Tongue (tissue), 1 donor: ENCODE measurements at regions not wholly inside any gene's neighbourhood (a gene's known extent, or its start where the extent isn't known, plus 50 kb on each side); places are given as distances from the start of the nearest gene placed in this dataset.
"Not testable (repeated sequence)": the region's sequence is repeated elsewhere in the genome, so short reads cannot be mapped to it uniquely, and the experiment has no call there.

Experiments
- DNase-seq: peaks from one replicate; pipeline ENCODE4 v3.0.0-alpha.2; 2015

DNA sequence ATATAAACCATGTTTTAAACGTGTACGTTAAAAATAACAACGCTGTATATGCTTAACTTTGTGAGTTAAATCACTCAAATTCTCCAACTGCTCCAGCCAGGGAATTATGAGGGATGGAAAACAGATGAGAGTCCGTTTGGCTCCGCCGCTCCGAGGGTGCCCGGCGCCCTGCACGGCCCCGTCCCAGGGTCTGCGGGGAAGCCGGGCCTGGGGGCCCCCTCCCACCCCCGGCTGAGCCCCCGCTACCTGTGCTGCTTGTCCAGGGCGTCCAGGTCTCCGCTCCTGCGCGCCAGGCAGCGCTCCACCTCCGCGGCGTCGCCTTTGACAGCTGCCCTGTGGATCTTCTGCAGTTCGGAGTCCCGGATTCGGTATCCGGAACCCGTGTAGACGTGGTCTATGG, 415.5 kb downstream of the FOXD4L4 start:
- not testable (repeated sequence) for DNase-seq

DNA sequence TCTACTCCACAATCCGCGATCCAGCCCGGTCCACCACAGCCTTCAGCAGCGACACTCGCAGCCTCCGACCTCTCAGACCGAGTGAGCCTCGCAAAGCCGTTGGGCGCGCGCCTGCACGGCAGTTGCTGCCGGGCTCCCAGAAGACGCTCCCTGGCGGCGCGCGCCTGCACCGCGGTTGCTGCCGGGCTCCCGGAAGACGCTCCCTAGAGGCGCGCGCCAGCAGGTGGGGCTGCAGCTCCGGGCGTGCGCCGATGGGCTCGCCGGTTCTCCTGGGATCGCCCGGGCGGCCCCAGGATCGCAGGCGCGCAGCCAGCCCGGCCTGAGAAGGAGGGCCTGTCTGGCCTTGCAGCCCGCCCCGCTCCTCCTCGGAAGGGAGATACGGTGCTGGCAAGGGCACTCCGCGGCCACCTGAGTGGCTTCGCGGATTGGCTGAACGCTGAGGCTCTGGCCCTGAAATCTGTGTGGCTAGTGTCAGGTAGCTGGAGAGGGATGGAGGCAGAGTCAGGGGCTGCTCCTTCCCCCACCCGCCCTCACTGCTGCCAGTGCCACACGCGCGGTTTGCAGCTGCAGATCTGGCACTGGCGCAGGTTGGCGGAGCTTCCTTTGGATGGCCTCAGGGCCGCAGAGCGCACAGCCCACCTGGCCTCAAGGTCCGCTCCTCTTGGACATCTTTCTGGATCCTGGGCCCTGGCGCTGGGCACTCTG, 416.2 kb downstream of the FOXD4L4 start:
- peak; percentile 58 for DNase-seq

- not testable (repeated sequence) for DNase-seq
These were observed 417.2 kb downstream of the FOXD4L4 start for GRCh38 chr9:66153971-66154691.

GRCh38 chr9:66182316-66182715, 445.4 kb downstream of the FOXD4L4 start:
- not testable (repeated sequence) for DNase-seq

DNA sequence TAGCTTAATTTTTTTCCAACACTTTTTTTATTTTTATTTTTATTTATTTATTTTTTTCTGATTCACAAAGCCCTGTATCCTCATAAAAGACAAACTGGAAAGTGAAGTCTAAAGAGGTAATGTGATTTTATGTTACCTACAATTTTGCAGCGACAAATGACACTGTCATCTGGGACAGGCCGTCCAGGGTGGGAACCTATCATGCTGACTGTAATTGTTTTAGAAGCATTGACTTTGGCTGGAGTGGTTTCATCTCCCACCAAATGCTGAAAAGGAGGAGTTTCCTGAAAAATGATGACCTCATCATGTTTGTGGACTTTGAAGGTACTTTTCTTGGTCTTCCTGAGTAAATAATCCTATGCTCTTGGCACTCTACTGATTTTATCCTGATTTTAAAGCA, 446.7 kb downstream of the FOXD4L4 start:
- not testable (repeated sequence) for DNase-seq

- peak; percentile 6 for DNase-seq
These were observed 460.3 kb downstream of the FOXD4L4 start for GRCh38 chr9:66197199-66197598.

DNA sequence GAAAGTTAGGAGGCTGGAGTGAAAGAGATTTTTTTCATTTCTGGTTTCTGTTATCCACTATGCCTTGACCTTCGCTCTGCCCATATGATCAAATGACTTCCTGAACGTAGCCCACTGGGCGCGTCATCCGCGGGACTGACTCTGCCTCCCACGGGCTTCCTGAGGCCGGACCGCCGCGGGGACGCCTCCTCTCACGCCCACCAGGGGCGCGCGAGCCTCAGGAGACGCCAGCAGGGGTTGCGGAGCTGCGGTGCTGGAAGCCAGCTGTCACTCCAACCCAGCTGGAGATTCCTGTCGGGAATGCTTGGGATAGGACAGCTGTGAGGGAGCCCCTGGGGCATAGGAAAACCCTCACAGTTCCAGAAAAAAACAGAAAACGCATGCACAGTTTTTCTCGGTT, 461.5 kb downstream of the FOXD4L4 start:
- not testable (repeated sequence) for DNase-seq

- DNase-seq = not testable (repeated sequence)
These were observed 469.7 kb downstream of the FOXD4L4 start for GRCh38 chr9:66206617-66207016.

- DNase-seq = not testable (repeated sequence)
These were observed 471.0 kb downstream of the FOXD4L4 start for GRCh38 chr9:66207914-66208313.

- not testable (repeated sequence) for DNase-seq
These were observed 507.8 kb downstream of the FOXD4L4 start for GRCh38 chr9:66244763-66245162.

DNA sequence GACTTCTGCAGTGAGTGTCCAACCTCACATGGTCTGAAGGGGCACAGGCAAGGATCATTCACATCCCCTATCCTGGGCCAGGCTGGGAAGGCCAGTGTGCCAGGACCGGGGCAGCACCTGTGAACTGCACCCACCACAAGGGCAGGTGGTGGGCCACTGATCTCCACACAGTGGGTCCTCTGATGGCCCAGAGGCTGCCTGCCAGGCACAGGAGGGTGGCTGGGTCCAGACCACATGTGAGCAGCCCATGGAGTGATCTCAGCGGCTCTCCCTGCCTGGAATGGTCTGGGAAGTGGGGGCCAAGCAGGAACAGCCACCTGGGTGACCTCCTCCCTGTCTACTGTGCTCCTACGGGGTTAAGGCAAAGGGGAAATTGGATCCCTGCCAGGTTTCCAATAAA, 508.5 kb downstream of the FOXD4L4 start:
- not testable (repeated sequence) for DNase-seq

DNA sequence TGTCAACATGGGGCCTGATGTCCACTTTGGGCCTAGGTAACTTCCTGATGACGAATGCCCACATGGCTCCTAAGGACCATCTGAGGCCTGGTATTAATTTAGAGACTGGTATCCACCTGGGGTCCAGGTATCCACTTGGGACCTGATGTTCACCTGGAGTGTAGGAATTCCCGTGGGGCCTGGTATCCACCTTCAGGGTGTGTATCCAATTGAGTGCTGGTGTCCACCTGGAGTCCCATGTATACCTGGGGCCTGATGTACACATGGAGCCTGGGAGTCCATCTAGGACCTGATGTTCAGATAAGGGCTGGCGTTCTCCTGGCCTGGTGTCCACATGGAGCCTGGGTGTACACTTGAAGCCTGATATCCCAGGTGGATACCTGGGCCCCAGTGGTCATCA, 520.6 kb downstream of the FOXD4L4 start:
- not testable (repeated sequence) for DNase-seq

DNA sequence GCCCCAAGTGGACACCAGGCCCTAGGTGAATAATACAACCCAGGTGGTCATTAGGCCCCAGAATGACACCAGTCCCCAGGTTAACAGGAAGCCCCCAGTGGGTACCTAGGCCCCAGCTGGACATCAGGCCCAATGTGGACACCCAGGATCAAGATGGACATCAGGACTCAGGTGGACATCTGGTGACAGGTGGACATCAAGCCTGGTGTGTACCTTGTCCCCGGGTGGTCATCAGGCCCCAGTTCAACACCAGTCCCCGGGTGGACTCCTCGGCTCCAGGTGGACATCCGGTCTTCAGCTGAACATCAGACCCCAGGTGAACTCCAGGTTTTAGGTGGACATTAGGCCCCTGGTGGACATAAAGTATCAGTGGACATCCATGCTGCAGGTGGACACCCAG, 524.6 kb downstream of the FOXD4L4 start:
- not testable (repeated sequence) for DNase-seq

DNA sequence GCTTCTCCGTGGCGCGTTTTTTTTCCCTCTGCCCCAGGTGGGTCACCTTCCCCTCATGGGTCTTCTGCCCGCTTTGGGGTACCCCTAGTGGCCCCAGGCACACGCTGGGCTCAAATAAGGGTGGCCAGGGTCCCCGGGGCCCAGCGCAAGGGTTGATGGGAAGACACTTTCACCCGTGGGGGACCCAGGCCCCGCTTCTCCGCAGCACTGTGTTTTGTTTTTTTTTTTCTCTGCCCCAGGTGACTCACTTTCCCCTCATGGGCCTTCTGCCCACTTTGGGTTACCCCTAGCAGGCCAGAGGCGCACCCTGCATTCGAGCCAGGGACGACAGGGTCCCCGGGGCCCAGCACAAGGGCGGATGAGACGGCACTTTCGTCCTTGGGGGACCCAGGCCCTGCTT, 526.7 kb downstream of the FOXD4L4 start:
- not testable (repeated sequence) for DNase-seq

DNA sequence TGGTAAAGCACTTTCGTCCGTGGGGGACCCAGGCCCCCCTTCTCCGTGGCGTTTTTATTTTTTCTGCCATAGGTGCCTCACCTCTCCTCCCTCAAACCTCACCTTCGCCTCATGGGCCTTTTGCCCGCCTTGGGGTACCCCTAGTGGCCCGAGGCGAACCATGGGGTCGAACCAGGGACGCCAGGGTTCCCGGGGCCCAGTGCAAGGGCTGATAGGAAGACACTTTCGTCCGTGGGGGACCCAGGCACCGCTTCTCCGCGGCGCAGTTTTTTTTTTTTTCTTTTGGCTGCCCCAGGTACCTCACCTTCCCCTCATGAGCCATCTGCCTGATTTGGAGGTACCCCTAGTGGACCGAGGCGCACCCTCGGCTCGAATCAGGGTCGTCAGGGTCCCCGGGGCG, 527.8 kb downstream of the FOXD4L4 start:
- DNase-seq = not testable (repeated sequence)

GRCh38 chr9:66266202-66266601, 529.3 kb downstream of the FOXD4L4 start:
- not testable (repeated sequence) for DNase-seq

DNA sequence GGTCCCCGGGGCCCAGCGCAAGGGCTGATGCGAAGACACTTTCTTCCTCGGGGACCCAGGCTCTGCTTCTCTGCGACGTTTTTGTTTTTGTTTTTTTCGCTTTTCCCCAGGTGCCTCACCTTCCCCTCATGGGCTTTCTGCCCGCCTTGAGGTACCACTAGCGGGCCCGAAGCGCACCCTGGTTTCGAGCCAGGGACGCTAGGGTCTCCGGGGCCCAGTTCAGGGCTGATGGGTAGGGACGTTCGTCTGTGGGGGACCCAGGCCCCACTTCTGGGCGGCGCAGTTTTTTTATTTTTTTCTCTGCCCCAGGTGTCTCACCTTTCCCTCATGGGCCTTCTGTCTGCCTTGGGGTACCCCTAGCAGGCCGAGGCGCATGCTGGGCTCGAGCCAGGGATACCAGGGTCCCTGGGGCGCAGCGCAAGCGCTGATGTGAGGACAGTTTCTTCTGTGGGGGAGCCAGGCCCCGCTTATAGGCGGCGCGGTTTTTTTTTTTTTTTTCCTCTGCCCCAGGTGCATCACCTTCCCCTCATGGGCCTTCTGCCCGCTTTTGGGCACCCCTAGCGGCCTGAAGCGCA, 530.0 kb downstream of the FOXD4L4 start:
- not testable (repeated sequence) for DNase-seq

- DNase-seq = not testable (repeated sequence)
These were observed 530.7 kb downstream of the FOXD4L4 start for GRCh38 chr9:66267684-66268083.

DNA sequence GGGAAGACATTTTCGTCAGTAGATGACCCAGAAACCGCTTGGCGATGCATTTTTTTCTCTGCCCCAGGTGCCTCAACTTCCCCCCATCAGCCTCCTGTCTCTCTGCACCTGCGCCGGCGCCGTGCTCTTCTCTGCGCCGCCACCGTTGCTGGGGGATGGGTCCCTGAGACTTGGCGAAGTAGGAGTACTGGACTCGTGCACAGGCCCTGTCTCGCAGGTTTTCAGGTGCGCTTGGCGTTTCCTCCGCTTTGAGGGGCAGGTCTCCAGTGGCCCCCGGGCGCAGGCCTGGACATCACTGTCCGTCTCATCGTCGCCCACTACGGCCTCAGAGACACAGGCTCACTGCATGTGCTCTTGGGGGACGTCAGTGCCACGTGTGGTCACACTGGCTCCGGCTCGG, 532.1 kb downstream of the FOXD4L4 start:
- DNase-seq = not testable (repeated sequence)

DNA sequence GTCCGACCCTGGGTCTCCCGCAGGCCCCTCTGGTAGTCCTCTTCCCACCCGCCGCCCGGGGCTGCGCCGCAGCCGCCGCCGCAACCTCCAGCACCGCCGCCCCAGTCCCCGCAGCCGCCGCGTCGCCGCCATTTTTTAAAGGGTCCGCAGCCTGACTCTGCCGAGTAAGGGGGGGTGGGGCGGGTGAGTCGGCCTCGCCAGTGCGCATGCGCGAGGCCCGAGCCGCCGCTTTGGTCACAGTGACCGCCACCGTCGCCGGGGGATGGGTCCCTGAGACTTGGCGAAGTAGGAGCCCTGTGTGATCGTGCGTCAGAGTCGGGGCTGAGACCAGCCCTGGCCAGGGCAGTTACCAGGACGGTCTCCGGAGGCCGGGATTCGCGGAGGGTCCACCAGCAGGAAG, 532.8 kb downstream of the FOXD4L4 start:
- DNase-seq = not testable (repeated sequence)

- not testable (repeated sequence) for DNase-seq
These were observed 541.9 kb downstream of the FOXD4L4 start for GRCh38 chr9:66278809-66279208.
